Ishikawa (cell line): ENCODE measurements at regions not wholly inside any gene's neighbourhood (a gene's known extent, or its start where the extent isn't known, plus 50 kb on each side); places are given as distances from the start of the nearest gene placed in this dataset.

Source experiments
- CEBPB ChIP-seq: IDR thresholded peaks from 2 replicates; pipeline ENCODE4 v1.6.1; 2012
- TAF1 ChIP-seq: IDR thresholded peaks from 2 replicates; pipeline ENCODE4 v1.6.1; 2012; ENCODE audit warnings: low read depth, mild to moderate bottlenecking
- YY1 ChIP-seq: IDR thresholded peaks from 2 replicates; pipeline ENCODE4 v1.6.1; 2012; ENCODE audit warnings: low read depth

- TF ChIP-seq TAF1 (no peak), YY1 (no peak), CEBPB (no peak)
Observed at GRCh38 chr1:18549906-18550305, 69.2 kb downstream of the KLHDC7A start.
